ENCODE measurements at regions not wholly inside any gene's neighbourhood (a gene's known extent, or its start where the extent isn't known, plus 50 kb on each side); places are given as distances from the start of the nearest gene placed in this dataset.
A peak's percentile ranks its signal among the peaks of the same experiment; 100 is the strongest.

DNA sequence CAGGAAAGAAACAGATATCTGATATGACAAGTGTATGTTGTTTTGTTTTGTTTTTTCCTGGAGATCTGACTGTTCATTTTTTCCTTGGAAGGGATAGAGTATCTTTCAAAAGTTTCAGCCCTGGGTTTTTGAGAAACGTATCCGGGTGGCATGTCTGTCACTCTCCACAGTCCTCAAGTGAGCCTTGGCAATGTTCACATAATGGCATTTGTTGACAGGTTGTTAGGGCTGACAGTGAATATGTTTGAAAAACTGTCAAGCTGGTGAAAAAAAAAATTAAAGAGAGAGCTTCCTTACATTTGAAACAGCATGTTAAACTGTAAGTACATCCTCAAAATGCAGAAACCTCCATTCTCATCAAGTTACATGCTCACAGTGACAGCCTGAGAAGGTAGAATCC, 113.0 kb upstream of the DYNLRB2 start:
- no peak for DNase-seq (ENCODE audit: low spot score)
- FAIRE-seq, result no peak

DNA sequence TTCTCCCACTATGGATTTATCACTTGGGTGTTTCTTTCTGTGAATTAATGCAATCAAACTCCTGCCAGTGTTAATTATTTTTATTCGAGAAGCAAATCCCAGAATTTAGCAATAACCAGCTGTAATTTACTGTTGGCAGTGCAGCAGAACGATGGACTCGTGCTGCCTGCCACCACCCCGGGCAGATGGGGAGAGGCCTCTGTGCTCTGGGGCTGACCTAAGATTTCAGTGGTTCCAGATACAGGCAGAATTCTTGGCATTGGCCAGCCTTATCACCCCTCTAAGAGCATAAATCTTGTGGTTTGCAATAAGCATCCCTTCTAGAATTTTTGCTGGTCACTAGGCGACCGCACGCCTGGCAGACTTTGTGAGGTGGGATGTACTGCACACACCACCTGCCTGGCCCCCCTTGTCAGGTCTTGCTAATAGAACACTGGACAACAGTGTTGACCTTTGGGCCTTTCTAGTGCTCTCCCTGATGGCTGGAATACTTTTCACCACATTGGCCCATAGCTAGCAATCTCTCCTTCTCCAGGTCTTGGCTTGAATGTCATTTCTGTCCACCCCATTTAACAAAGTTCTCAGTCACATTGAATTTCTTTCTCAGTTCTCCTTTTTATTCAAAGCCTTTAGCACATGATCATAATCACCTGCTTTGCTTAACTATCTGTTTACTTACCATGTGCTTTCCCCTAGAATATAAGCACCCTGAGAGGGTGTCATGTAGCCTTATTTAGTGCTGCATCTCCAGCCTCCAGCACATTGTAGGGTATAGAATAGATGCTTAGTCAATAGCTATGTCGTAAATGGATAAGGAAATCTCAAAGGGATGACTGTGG, 122.1 kb upstream of the DYNLRB2 start:
- no peak for DNase-seq (ENCODE audit: low spot score)
- FAIRE-seq, result no peak

- FAIRE-seq (no peak), DNase-seq (ENCODE audit: low spot score) (no peak)
Measured at GRCh38 chr16:80417706-80418271, 123.0 kb upstream of the DYNLRB2 start.

GRCh38 chr16:80408014-80408413, 132.8 kb upstream of the DYNLRB2 start:
- FAIRE-seq (no peak), DNase-seq (ENCODE audit: low spot score) (no peak)

DNA sequence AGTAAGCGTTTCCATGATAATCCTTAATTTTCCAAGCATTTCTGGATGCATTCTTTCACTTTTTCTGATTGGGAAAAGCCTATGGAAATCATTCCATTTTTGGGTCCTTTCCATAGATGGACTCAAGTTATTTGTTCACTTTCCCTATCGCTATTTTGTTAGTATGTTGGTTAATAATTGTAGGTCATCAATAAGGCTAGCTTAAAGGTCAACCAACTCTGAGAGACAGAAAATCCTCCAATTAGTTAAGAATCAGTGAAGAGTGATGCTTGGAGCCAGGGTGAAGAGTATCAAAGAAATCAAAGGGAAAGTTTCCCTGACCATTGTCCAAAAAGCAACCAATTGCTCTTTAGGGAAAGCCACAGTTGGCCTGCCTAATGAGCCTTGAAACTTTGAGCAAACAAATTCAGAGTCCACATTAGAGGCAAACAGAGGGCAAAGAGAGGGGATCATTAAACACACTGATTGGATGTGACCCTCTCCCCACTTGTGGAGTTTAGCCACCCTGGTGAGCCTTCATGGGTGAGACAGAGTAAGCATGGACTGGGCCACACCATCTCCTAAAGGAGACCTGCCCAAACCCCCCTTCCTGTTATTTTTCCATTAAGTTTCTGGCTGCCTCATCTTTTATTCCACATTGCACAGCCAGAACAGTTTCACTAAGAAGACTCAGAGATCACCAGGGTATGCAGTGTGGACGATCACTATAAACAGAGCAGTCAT, 133.4 kb upstream of the DYNLRB2 start:
- FAIRE-seq (peak; percentile 92), DNase-seq (ENCODE audit: low spot score) (peak; percentile 11)

DNA sequence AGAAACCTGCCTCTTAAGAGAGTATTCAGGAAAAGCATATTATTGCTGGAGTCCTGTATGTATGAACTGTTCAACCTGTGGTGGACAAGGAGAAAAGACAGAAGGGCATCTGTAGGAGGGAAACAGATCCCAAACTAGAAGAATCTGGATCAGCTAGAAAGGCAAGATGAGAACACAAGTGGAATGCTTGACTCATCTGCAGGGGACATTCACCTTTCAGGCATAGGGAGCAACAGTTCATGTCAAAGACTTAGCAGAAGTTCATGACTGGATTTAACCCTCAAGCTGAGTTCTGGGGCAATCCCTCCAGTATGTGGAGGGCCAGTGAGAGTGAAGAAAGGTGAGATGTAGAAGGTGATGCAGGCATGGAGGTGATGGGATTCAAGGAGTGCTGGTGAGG, 135.9 kb upstream of the DYNLRB2 start:
- no peak for DNase-seq (ENCODE audit: low spot score)
- FAIRE-seq, result no peak

DNA sequence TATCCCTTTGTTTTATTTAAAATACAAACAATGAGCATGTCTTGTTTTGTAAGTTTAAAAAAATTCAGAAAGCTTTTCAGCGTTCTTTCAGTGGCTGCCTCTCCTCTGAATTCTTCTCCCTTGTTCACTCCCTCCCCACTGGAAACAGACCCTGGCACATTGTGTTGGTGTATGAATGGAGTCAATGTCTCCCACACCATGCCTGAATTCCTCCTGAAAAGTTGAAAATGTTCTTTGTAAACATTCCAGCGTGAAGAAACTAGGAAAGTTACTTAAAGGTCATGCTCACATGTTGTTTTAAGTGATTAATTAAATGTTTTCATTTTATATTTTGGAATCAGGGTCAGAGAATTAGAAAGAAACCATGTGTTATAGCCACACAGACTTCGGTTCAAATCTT, 136.9 kb upstream of the DYNLRB2 start:
- DNase-seq (ENCODE audit: low spot score) (no peak), FAIRE-seq (no peak)

DNA sequence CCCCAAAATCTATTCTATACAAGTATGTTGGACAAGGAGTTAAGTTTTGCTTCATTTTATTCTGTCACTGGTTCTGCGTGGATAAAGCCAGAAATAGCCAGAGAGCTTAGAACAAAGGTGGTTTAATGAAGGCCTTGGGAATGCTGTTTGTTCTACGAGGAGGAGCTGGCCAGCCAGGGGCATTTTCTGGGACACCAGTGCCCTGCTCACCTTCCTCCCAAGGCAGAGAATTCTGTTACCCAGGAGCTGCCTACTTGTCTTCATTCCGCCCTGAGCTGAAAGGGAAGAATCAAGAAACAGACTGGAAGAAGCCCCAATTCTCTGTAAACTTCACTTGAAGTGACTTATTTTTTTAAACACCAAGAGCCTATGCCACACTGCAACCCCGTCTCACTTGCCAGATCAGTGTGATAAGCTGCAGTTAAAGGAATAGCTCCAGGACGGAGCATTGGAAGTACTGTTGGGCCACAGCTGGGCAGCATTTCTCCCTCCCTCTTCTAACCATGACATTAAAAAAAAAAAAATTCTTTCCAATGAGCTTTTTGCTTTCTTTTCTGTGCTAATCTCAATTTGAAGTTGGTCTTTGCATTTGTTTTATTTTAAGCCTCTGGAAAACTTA, 149.8 kb upstream of the DYNLRB2 start:
- no peak for FAIRE-seq
- DNase-seq (ENCODE audit: low spot score), result no peak

DNA sequence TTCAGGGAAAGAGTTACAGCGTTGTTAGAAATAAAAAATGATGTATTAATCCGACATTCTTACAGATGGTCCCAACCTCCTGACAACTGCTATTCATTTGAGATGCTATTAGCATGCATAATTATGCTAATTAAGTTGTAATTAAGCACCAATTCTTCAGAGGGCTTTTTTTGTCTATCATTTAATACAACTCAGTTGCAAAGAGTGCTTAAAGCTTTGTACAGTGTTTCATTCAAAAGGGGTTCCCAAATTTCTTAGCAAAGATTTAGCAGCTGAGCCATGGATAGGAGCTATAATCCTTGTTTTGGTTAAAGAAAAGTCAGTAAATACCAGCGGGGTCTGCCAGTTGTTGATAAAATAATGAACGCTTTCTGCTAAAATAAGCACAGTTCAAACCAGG, 150.7 kb upstream of the DYNLRB2 start:
- no peak for FAIRE-seq
- DNase-seq (ENCODE audit: low spot score), result no peak

DNA sequence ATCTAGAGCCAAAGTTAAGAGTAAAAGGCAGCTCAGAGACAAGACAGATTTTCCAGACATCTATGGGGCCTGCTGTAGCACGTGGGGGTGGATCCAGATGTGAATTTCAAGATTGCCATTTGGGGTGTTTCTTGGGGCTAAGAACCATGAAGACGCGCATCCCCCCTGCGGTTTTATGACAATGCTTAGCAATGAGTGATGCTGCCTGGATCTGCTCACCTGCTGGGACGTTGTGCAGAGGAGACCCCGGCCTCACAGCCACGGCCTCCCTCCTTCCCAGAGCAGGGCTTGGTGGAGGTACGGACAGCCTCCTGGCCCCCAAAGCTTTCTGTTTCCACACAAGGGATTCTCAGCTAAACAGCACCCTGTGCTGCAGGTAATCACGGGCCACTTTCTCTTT, 151.5 kb upstream of the DYNLRB2 start:
- no peak for FAIRE-seq

DNA sequence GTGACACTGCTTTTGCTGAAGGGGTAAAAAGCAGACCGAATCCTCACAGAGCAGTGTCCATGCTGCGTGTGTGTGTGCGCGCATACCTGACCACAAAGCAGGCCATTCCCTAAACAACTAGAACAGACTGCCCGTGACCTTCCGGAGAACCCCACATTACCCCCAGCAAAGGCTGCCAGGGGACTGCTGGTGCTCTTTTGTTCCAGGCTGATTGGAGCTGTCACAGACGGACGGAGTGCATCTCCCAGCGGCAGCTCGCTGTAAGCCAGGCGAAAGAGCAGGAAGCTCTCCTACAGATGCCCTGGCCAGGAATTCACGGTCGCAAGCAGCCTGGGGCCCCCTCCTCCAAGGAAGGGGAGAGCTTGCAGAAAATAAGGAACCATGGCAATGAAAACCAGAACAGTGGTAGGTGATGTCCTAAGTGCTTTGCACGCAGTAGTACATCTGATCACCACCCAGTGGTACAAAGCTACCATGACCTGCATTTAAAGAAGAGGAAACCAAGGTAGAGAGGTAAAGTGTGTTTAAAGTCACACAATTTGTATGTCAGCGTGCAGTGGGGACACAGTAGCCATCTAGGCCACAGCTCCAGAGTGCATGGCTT, 153.4 kb upstream of the DYNLRB2 start:
- DNase-seq (ENCODE audit: low spot score) (no peak), FAIRE-seq (no peak)

More for the DNA sequence above, 151.5 kb upstream of the DYNLRB2 start:
- no peak for DNase-seq (ENCODE audit: low spot score)

GRCh38 chr16:80384862-80385261, 155.9 kb upstream of the DYNLRB2 start:
- no peak for FAIRE-seq
- no peak for DNase-seq (ENCODE audit: low spot score)

GRCh38 chr16:80380514-80380913, 160.3 kb upstream of the DYNLRB2 start:
- FAIRE-seq (no peak), DNase-seq (ENCODE audit: low spot score) (no peak)

- FAIRE-seq, result no peak
- no peak for DNase-seq (ENCODE audit: low spot score)
Measured at GRCh38 chr16:80377096-80377956, 163.5 kb upstream of the DYNLRB2 start.

DNA sequence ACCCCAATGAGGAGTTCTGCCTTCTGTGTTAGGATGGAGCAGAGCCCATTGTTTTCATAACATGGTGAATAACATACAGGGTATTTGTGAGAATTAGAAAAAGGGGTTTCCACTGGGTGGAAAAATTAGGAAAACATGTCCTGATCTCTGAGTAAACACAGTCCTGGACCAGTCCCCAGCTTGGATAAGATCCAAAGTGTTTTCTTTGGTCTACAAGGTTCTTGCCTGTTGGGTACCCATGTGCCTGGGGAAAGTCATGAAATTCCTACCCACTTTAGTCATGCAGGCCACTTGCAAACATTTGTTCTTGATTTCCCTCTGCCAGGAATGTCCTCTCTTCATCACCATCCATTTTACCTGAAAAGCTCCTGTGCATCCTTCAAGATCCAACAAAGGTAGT, 164.8 kb upstream of the DYNLRB2 start:
- DNase-seq (ENCODE audit: low spot score) (no peak), FAIRE-seq (no peak)

- DNase-seq (ENCODE audit: low spot score), result no peak
- FAIRE-seq, result no peak
Measured at GRCh38 chr16:80375513-80375912, 165.3 kb upstream of the DYNLRB2 start.

DNA sequence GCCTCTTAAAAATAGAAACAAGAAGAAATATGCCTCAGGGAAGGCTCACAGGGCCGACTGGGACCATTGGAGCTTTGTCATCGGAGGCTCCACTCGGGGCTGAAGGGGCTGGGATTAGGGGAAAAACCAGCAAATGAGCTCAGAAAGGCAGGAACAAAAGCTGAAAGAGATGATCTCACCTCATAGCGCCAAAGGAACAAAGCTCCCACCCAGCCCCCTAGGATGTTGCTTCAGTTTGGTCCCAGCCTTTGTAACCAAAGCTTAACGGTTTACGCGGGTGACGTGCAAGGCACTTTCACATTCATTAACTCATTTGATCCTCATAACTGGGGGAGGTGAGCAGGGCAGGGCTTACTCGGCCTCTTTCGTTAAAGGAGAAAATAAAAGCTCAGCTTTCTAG, 168.5 kb upstream of the DYNLRB2 start:
- DNase-seq (ENCODE audit: low spot score) (no peak), FAIRE-seq (no peak)

- FAIRE-seq (no peak), DNase-seq (ENCODE audit: low spot score) (peak; percentile 37)
Measured at GRCh38 chr16:80369138-80369958, 171.4 kb upstream of the DYNLRB2 start.

GRCh38 chr16:80367037-80367658, 173.6 kb upstream of the DYNLRB2 start:
- DNase-seq (ENCODE audit: low spot score) (no peak), FAIRE-seq (no peak)

All from RCC 7860 (cell line).